NCI-H774 (cell line): ENCODE measurements at regions not wholly inside any gene's neighbourhood (a gene's known extent, or its start where the extent isn't known, plus 50 kb on each side); places are given as distances from the start of the nearest gene placed in this dataset.

ENCODE experiments used
- DNase-seq: peaks from one replicate; lab custom pipeline; 2025; lab: John Stamatoyannopoulos, UW

DNA sequence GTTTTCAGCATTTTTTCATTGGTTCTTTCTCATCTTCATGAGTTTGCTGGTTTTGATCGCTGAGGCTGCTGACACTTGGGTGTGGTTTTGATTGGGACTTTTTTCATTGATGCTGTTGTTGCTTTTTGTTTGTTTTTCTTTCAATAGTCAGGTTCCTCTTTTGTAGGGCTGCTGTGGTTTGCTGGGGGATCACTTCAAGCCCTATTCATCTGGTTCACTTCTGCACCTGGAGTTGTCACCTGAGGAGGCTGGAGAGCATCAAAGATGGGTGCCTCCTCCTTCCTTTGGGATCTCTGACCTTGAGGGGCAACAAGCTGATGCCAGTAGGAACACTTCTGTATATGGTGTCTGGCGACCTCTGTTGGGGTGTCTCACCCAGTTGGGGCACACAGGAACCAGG is 1279.9 kb upstream of the TMPRSS15 start:
- no peak for DNase-seq

DNA sequence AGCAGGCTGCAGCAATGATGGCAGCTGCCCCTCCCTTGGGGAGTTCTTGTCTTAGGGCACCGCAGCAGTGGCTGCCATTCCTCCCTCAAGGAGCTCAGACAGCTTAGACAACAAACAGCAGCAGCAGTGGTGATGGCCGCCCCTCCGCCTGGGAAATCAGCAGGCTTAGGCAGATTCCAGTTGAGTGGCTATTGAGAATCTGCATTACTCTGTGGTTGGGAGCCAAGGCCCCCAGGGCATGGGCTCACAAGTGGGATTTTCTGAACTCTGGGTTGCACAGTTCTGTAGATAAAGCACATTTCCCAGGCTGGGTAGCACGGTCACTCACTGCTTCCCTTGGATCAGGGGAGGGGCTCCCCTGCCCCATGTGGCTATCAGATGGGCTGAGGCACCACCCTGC is 1280.7 kb upstream of the TMPRSS15 start:
- no peak for DNase-seq

GRCh38 chr21:19692231-19692630 is 1288.6 kb upstream of the TMPRSS15 start:
- no peak for DNase-seq

DNA sequence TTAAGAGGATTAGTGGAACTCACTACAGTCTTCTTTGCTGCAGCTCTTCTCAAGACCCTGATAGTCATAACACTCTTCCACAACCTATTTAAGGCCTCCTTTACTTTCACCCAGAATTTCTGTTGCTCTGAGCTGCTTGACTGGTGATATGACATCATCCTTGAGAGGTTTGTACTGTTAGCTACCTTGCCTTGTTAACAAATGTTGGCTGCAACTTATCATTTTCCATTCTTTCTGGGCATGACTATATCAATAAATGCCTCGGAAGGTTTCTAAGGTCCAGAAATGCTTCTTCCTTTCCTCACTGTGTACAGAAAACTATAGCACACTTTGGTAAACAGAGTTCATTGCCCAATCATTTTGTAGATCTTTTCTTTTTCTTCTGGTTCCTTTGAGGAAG is 1292.2 kb upstream of the TMPRSS15 start:
- DNase-seq = no peak

DNA sequence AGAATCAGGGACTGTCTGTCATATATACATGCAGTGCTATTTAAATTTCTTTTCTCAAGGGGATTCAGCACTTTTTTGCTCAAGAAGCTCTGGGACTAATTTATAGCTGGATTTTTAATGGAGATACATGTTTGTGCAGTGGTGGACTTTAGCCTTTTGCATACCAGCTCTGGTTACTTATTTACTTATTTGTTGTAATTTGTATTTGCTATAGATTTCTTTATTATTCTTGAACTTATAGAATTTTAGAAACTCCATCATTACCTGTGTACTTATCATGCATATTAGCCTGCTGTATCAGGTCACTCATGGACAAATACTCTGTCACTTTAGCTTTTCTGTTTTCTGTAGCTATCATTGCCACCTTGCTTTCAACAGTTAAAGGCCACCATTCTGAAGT is 1296.9 kb upstream of the TMPRSS15 start:
- no peak for DNase-seq

DNA sequence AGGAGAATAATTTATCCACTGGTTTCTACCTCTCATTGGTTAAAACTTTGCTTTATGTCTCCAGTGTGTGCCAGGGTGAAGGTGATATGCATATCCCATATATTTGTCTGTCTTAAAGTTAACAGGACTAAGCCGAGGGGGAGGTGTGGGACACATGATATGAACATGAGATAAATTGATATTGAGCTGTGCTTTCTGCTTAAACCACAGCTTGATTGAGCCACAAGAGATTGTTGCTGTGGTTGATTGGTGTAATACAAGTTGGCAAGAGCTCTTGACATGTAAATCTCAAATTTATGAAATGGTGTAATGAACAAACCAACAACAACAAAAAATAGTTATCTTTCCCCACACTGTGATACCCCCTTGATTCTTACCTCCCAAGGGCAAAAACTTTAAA is 1295.5 kb upstream of the NCAM2 start:
- no peak for DNase-seq

DNA sequence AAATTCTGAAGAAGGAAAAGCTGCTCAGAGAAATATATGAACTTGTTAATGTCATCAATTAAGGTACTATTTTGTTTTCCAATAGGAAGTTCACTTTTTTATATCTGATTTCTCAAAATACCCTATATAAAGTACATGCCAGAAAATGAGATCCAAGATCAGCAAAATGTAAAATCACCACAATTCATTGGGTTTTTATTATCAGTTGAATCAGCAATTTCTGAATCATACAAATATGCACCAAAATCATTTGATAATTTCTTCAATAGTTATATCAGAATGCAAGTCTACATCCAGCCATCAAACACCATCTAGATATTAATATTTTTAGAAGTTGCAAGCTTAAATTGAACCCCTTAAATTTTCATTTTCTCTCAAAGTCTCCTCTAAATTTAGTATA is 1293.4 kb upstream of the NCAM2 start:
- no peak for DNase-seq

DNA sequence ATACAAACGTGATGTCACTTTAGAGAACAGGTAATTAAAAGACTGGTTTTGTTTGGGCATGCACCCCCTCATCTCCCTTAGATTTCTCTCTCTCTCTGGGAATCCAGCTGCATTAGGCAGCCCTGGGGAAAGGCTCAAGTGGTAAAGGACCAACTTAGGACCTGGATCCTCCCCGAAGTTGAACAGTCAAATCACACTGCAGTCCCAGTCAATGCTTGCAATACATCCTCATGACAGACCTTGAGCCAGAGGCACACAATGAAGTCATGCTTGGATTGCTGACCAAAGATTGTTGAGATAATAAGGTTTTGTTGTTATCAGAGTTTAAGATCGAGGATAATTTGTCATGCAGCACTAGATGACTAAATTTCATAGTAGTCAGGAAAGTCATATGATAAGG is 1285.8 kb upstream of the NCAM2 start:
- no peak for DNase-seq

DNA sequence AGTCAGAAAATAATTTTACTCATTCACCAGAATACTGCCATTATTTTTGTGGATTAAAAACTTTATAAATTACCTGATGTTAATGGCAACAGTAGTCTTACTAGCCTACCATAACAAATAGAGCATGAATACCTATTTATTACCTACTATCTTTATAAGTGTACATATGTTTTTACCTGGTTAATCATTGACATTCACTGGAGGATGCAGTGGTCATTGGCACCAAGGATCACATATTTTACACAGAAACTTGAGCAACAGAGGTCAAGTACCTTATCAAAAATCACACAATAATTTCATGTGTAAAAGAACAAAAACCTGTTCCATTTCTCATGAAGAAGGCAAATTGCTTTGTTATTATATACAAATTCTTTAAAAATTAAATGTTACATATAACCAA is 1284.9 kb upstream of the NCAM2 start:
- DNase-seq = no peak

DNA sequence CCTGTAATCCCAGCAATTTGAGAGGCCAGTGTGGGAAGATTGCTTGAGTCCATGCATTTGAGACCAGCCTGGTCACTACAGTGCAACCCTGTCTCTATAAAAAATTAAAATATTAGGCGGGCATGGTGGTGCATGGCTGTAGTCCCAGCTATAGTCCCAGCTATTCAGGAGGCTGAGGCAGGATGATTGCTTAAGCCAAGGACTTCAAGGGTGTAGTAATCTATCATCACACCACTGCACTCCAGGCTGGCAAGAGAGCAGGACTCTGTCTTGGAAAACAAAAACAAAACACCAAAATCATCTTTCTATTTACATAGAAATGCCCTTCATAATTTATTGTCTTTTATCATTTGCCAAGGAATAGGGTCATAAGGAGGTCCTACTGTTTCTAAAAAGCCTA is 1274.1 kb upstream of the NCAM2 start:
- DNase-seq = no peak

- DNase-seq = no peak
These were observed 1267.0 kb upstream of the NCAM2 start for GRCh38 chr21:19731251-19731650.

DNA sequence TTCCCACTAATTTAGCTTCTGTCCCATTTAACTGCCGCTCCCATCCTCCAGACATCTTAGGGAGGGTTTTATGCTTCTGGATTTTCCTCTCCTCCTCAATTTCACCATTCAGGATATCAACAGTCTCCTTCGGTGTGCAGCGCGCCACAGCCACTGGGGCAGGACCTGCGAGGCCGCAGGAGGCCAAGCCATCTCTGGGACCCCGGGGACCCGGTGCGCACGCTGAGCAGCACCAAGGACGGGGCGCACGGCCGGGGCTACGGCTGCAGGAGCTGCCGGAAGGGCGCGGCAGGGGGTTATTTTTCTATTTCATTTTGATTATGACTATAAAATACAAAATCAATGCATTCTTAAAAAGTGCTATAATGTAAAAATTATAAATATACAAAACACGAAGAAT is 1238.4 kb upstream of the NCAM2 start:
- no peak for DNase-seq

DNA sequence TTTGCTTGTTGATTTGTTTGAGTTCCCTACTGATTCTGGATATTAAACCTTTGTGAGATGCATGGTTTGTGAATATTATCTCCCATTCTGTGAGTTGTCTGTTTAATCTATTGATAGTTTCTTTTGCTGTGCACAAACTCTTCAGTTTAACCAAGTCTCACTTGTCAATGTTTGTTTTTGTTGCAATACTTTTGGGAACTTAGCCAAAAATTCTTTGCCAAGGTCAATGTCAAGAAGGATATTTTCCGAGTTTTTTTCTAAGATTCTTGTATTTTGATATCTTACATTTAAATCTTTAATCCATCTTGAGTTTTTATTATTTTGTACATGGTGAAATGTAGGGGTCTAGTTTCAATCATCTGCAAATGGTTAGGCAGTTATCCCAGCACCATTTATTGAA is 1230.7 kb upstream of the NCAM2 start:
- no peak for DNase-seq

DNA sequence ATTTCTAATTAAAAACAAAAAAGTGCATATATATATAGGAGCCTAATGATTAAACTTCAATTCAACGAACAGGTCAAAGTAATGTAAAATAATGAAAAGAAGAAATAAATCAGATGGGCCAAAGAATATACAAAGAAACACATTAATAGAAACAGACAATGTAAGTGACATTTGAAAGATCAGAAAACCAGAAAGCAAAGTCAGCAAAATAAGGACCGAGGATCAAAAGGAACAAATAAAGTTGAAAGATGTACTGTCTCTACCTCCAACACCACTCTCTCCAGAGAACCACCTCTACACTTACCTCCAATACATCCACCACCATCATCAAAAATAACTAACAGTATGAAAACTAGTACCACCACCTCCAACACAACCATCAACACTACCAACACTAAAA is 1226.3 kb upstream of the NCAM2 start:
- no peak for DNase-seq

DNA sequence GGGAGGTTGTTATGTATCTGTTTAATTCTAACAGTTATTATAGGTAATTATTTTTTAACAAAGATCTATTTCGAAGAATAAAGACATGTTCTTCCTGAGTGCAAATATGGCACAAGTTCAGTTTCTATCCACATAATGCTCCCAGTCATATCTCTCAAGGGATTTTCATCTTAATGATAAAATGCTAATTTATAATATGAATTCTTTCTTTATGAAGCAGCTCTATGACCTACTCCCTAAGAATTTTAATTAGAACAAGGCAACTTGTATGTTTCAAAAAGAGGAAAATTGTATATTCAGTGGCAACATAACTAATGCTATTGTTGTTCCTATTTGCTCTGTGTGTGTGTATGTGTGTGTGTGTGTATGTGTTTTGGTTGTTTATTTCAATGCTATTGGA is 1222.1 kb upstream of the NCAM2 start:
- no peak for DNase-seq

DNA sequence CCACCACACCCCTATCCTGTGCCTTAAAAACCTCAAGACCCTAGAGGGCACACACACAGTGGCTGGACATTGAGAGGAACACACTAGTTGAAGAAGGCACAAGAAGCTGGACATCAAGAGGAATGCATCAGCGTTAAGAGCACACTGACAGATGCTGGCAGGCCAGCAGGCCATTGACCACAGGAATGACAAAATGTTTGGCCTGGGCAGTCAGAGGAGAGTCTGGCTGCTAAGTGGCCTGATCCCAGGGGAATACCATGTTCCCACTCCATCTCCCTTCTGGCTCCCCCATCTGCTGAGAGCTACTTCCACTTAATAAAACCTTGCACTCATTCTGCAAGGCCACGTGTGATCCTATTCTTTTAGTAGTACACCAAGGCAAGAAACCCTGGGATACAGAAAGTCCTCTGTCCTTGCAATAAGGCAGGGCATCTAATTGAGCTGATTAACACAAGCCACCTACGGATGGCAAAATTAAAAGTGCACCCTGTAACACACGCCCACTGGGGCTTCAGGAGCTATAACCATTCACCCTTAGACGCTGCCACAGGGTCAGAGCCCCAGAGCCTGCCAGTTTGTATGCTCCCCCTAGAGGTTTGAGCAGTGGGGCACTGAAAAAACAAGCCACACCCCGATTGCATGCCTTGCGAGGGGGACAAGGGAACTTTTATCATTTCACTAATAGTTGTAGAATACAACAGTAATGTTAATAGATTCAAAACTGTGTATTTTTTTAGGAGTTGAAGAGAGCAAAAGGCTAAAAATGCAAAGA is 1216.1 kb upstream of the NCAM2 start:
- no peak for DNase-seq

GRCh38 chr21:19785941-19786340 is 1212.3 kb upstream of the NCAM2 start:
- DNase-seq = no peak

DNA sequence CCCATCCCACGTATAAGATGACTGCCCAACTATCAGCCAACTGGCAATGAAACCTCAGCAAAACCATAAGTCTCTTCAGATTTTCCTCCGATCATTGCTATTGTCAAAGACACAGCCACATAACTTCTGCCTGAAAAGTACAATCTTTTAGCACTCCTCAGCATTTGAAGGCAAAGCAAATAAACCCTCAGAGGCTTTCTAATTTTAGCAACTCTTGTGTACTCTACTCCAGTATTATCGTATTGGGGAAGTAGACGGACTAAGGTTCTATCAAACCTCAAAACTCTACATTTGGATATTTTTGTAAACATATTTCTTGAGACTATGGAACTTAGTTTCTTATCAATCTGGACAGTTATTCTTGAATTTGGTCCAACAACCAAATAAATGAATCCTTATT is 1206.2 kb upstream of the NCAM2 start:
- no peak for DNase-seq

GRCh38 chr21:19807201-19807600 is 1191.0 kb upstream of the NCAM2 start:
- DNase-seq = no peak

DNA sequence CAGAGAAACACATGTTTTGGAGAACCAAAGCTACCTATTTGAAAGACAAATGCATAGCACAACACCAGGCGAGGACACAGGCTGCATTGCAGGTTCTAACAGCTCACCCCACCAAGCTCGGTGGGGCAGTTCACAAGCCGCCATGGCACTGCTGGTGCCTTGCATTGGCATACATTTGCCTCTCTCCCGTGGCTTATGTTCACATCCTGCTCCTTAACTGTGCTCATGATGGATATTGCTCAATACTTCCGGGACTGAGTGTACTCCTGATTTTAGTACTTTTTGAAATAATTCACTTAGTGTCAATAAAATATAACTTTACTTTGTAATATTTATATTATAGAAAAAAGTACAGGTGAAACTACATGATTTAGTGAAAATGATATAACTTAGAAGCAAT is 1187.4 kb upstream of the NCAM2 start:
- DNase-seq = no peak

DNA sequence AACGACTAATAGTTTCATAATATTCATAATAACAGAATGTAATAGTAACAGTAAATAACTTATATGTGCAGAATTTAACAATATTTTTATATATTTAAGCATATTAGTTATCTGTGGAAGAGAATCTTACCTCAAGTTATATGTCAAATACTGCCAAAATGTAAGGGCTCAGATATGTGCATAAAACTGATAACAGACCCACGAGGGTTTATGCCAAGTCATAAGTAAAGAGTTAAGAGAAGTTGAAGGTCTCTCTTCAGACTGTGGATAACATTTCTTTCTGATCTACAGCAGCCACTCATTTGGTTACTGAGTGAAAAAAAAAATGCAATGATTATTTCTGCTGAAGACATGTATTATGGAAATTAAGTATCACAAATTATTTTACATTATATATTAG is 1167.8 kb upstream of the NCAM2 start:
- DNase-seq = no peak

DNA sequence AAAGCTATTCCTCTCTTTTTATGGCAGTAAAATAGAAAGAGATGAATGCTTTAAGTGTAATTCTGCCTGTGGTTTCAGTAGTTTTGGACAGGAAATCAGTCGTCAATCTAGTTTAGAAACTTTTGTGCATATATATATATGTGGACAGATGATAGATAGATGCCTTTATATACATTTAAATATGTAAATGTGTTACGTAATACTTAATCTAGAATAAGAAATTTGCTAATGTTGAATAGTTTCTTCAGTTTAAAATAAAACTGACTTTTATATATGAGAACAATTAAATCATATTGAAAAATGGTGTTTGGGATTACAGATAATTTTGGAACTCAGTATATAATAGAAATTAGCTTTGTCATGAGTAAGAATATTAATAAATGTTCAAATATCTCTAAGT is 1165.7 kb upstream of the NCAM2 start:
- no peak for DNase-seq

DNA sequence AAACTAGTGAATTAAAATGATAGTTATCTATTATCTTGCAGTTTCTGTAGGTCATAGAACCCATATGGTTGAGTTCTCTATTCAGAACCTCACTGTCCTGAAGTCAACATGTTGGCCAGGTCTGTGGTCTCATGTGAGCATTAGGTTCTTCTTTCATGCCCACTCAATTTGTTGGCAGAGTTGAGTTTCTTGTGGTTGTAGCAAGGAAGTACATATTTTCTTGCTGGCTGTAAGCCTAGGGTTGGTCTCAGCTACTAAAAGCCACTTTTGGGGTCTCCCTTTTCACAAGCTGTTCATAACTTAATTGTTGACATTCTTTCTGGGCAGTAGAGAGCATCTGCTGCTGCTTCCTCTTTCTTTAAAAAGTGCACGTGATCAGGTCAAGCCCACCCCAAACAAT is 1165.1 kb upstream of the NCAM2 start:
- no peak for DNase-seq

DNA sequence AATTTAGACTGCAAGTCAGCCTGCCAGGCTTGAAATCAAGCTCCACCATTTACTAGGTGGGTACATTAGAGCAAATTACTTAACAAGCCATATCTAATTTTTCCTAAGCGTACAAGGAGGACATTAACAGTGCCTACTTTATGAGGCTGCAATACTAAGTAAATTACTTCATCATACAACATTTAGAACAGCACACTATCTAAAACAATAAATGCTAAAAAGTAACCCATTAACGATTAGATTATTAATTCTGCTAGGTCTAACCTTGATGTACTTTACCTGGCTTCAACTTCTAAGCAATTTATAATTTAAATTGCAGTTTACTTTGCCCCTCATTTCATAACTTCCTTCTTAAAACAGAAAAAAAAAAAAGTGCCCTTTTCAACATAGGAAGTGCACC is 1155.6 kb upstream of the NCAM2 start:
- no peak for DNase-seq

DNA sequence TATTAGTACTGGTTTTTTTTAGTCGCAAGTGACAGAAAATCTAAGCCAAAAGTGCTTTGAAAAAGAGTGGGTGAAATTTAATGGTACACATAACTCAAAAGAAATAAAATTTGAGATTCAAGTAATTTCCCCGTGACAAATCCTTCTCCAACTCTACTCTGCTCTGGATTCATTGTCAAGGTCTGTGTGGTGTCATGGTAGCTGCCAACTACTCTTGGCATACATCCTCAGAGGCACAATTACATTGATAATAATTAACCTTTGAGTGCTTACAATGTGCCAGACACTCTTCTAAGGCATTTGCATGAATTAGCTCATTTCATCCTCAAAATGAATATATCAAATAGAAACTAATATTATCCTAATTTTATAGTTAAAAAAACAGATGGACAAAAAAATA is 1153.9 kb upstream of the NCAM2 start:
- no peak for DNase-seq
